Endodermal cell (in vitro differentiated cells): ENCODE measurements at regions not wholly inside any gene's neighbourhood (a gene's known extent, or its start where the extent isn't known, plus 50 kb on each side); places are given as distances from the start of the nearest gene placed in this dataset.

Source experiments
- DNase-seq: peaks from one replicate; pipeline ENCODE4 v3.0.0-alpha.2; 2017
- H3K27ac ChIP-seq: 2 replicates; pipeline ENCODE4 v1.5.1; 2013; ENCODE audit warnings: mild to moderate bottlenecking, low read depth, low read length, moderate library complexity
- H3K27me3 ChIP-seq: 2 replicates; pipeline ENCODE4 v1.6.1; 2013; ENCODE audit warnings: mild to moderate bottlenecking, low read length, moderate library complexity; ENCODE audit not compliant: insufficient read depth, control insufficient read depth, poor library complexity, severe bottlenecking
- H3K36me3 ChIP-seq: 2 replicates; pipeline ENCODE4 v1.7.0; 2013; ENCODE audit warnings: mild to moderate bottlenecking, low read length, moderate library complexity; ENCODE audit not compliant: control insufficient read depth, insufficient read depth
- H3K4me1 ChIP-seq: one replicate; pipeline ENCODE4 v1.7.0; 2013; ENCODE audit warnings: low read length; ENCODE audit not compliant: control insufficient read depth, insufficient read depth
- H3K4me3 ChIP-seq: 2 replicates; pipeline ENCODE4 v1.5.1; 2013; ENCODE audit warnings: mild to moderate bottlenecking, low read length, moderate library complexity
- H3K9ac ChIP-seq: 2 replicates; pipeline ENCODE4 v1.6.1; 2013; ENCODE audit warnings: mild to moderate bottlenecking, low read length, moderate library complexity; ENCODE audit not compliant: poor library complexity, severe bottlenecking; ENCODE audit errors: extremely low read depth
- H3K9me3 ChIP-seq: 2 replicates; pipeline ENCODE4 v1.6.1; 2013; ENCODE audit warnings: mild to moderate bottlenecking, low read length, moderate library complexity; ENCODE audit not compliant: control insufficient read depth
- H3K27ac Mint-ChIP-seq: 2 replicates; pipeline ENCODE4 v1.8.0; 2020; ENCODE audit warnings: mixed read lengths
- H3K27me3 Mint-ChIP-seq: 2 replicates; pipeline ENCODE4 v1.8.0; 2021; ENCODE audit warnings: mild to moderate bottlenecking, mixed read lengths; ENCODE audit not compliant: insufficient read depth
- H3K36me3 Mint-ChIP-seq: 2 replicates; pipeline ENCODE4 v1.8.0; 2020; ENCODE audit warnings: low read depth, mixed read lengths
- H3K4me1 Mint-ChIP-seq: 2 replicates; pipeline ENCODE4 v1.8.0; 2020; ENCODE audit warnings: mixed read lengths
- H3K4me3 Mint-ChIP-seq: 2 replicates; pipeline ENCODE4 v1.8.0; 2020; ENCODE audit warnings: mild to moderate bottlenecking, moderate library complexity, mixed read lengths
- H3K9me3 Mint-ChIP-seq: 2 replicates; pipeline ENCODE4 v1.8.0; 2020; ENCODE audit warnings: mild to moderate bottlenecking, mixed read lengths
- CTCF ChIP-seq: fragments of 200-600 bp; sonication (generic); conservative IDR thresholded peaks from 2 replicates; pipeline ENCODE4 v1.5.0; 2021; ENCODE audit warnings: antibody characterized with exemption, mild to moderate bottlenecking
- WGBS, 2 experiments: methylation state at CpG; one replicate each; pipeline versions ENCODE4 v1.1.5 to v1.1.7; 2013; ENCODE audit warnings: missing lambda C conversion rate in 2 of 2, mixed read lengths in 1 of 2; ENCODE audit not compliant: insufficient coverage in 1 of 2, insufficient read length in 1 of 2; 5-methylcytosine and 5-hydroxymethylcytosine counted together

- 88 to 91% methylated on average over 10 to 13 of the region's 13 CpGs for WGBS, 2 experiments
- Histone ChIP-seq H3K9me3 (no peaks in the 10 kb centered on the region), H3K4me1 (no peaks in the 10 kb centered on the region), H3K36me3 (no peaks in the 10 kb centered on the region), H3K27ac (no peak overlapping the region), H3K9ac (no peak overlapping the region), H3K4me3 (no peak overlapping the region), H3K27me3 (no peaks in the 10 kb centered on the region)
- H3K4me1 Mint-ChIP-seq = no peaks in the 10 kb centered on the region
- no peaks in the 10 kb centered on the region for H3K9me3 Mint-ChIP-seq
- no peaks in the 10 kb centered on the region for H3K36me3 Mint-ChIP-seq
- H3K27ac Mint-ChIP-seq = no peak overlapping the region
- no peak for DNase-seq
- H3K27me3 Mint-ChIP-seq = peaks cover 2% of the 10 kb centered on the region
- no peak overlapping the region for H3K4me3 Mint-ChIP-seq
- no peak for TF ChIP-seq CTCF
These were observed 116.9 kb upstream of the NGF start for GRCh38 chr1:115454837-115455511.

- Histone ChIP-seq H3K36me3 (no peaks in the 10 kb centered on the region), H3K9ac (no peak overlapping the region), H3K4me1 (no peaks in the 10 kb centered on the region), H3K27ac (no peak overlapping the region), H3K27me3 (no peaks in the 10 kb centered on the region), H3K9me3 (no peaks in the 10 kb centered on the region), H3K4me3 (no peak overlapping the region)
- H3K27me3 Mint-ChIP-seq = no peaks in the 10 kb centered on the region
- DNase-seq = no peak
- 83 to 97% methylated on average over 1 to 2 of the region's 2 CpGs for WGBS, 2 experiments
- H3K4me3 Mint-ChIP-seq = no peak overlapping the region
- H3K9me3 Mint-ChIP-seq = no peaks in the 10 kb centered on the region
- H3K4me1 Mint-ChIP-seq = no peaks in the 10 kb centered on the region
- H3K27ac Mint-ChIP-seq = no peak overlapping the region
- H3K36me3 Mint-ChIP-seq = no peaks in the 10 kb centered on the region
- TF ChIP-seq CTCF = no peak
These were observed 115.6 kb upstream of the NGF start for GRCh38 chr1:115453666-115454065.

GRCh38 chr1:115452600-115453329 lies 114.7 kb upstream of the NGF start:
- H3K27ac Mint-ChIP-seq = no peak overlapping the region
- H3K9me3 Mint-ChIP-seq = no peaks in the 10 kb centered on the region
- no peak overlapping the region for H3K4me3 Mint-ChIP-seq
- H3K4me1 Mint-ChIP-seq = no peaks in the 10 kb centered on the region
- Histone ChIP-seq H3K4me1 (no peaks in the 10 kb centered on the region), H3K36me3 (no peaks in the 10 kb centered on the region), H3K9ac (no peak overlapping the region), H3K27ac (no peak overlapping the region), H3K27me3 (no peaks in the 10 kb centered on the region), H3K4me3 (no peak overlapping the region), H3K9me3 (no peaks in the 10 kb centered on the region)
- DNase-seq = no peak
- no peak for TF ChIP-seq CTCF
- WGBS, 2 experiments = 93 to 100% methylated on average over 2 to 6 of the region's 6 CpGs
- H3K36me3 Mint-ChIP-seq = no peaks in the 10 kb centered on the region
- no peaks in the 10 kb centered on the region for H3K27me3 Mint-ChIP-seq
